ENCODE measurements at regions not wholly inside any gene's neighbourhood (a gene's known extent, or its start where the extent isn't known, plus 50 kb on each side); places are given as distances from the start of the nearest gene placed in this dataset.
"Not testable (repeated sequence)": the region's sequence is repeated elsewhere in the genome, so short reads cannot be mapped to it uniquely, and the experiment has no call there.

- Histone ChIP-seq H3K36me3 (ENCODE audit: control insufficient read depth in 2 of 3, insufficient read depth in 3 of 3, low read length in 3 of 3) (no peaks in the 10 kb centered on the region), H3K27ac (ENCODE audit: low read depth, low read length) (no peak overlapping the region), H3K9me3 (ENCODE audit: control insufficient read depth in 2 of 3, low read length in 3 of 3) (no peaks in the 10 kb centered on the region), H3K4me1 (ENCODE audit: control insufficient read depth in 2 of 2, insufficient read depth in 2 of 2, low read length in 2 of 2) (no peaks in the 10 kb centered on the region), H3K27me3 (ENCODE audit: control insufficient read depth in 2 of 2, insufficient read depth in 2 of 2, low read length in 2 of 2) (no peaks in the 10 kb centered on the region), H3K4me3 (ENCODE audit: low read length) (no peak overlapping the region)
- Mint-ChIP-seq H3K36me3 (peaks cover 0 to 7% (median 0%) of the 10 kb centered on the region in 5 donors), H3K27me3 (no peaks in the 10 kb centered on the region), H3K9me3 (peaks cover 0 to 25% (median 6%) of the 10 kb centered on the region in 11 donors), H3K4me3 (no peak overlapping the region), H3K4me1 (no peaks in the 10 kb centered on the region), H3K27ac (no peak overlapping the region)
- ATAC-seq, result no peak
- ChIA-PET CTCF (no interaction called here), POLR2A (no interaction called here)
- intact Hi-C loops (cut with micrococcal nuclease), result no loop called here
- DNase-seq, result no peak
Observed at GRCh38 chr9:13027879-13028278, 251.6 kb downstream of the MPDZ start.

GRCh38 chr9:13032585-13032984 lies 246.9 kb downstream of the MPDZ start:
- no peak overlapping the region for H3K27ac Mint-ChIP-seq
- peaks cover 0 to 4% (median 0%) of the 10 kb centered on the region in 5 donors for H3K27me3 Mint-ChIP-seq
- Histone ChIP-seq H3K36me3 (ENCODE audit: control insufficient read depth in 2 of 3, insufficient read depth in 3 of 3, low read length in 3 of 3) (no peaks in the 10 kb centered on the region), H3K4me3 (ENCODE audit: low read length) (no peak overlapping the region), H3K27ac (ENCODE audit: low read depth, low read length) (no peak overlapping the region), H3K9me3 (ENCODE audit: control insufficient read depth in 2 of 3, low read length in 3 of 3) (no peaks in the 10 kb centered on the region), H3K27me3 (ENCODE audit: control insufficient read depth in 2 of 2, insufficient read depth in 2 of 2, low read length in 2 of 2) (no peaks in the 10 kb centered on the region), H3K4me1 (ENCODE audit: control insufficient read depth in 2 of 2, insufficient read depth in 2 of 2, low read length in 2 of 2) (no peaks in the 10 kb centered on the region)
- H3K4me3 Mint-ChIP-seq, result no peak overlapping the region
- ChIA-PET POLR2A (no interaction called here), CTCF (no interaction called here)
- intact Hi-C loops (cut with micrococcal nuclease), result loop anchor here in 1 of 2 donors (10.0 kb wide), 1 partner anchor 1322 kb away; no protein-coding TSS in a partner anchor
- DNase-seq (no peak), ATAC-seq (no peak)
- peaks cover 0 to 22% (median 6%) of the 10 kb centered on the region in 11 donors for H3K9me3 Mint-ChIP-seq
- peaks cover 0 to 7% (median 0%) of the 10 kb centered on the region in 5 donors for H3K36me3 Mint-ChIP-seq
- H3K4me1 Mint-ChIP-seq, result peaks cover 0 to 2% (median 0%) of the 10 kb centered on the region in 7 donors

- CTCF ChIA-PET, result no interaction called here
- Histone ChIP-seq H3K27ac (ENCODE audit: low read depth, low read length) (no peak overlapping the region), H3K4me1 (ENCODE audit: control insufficient read depth in 2 of 2, insufficient read depth in 2 of 2, low read length in 2 of 2) (no peaks in the 10 kb centered on the region), H3K4me3 (ENCODE audit: low read length) (no peak overlapping the region), H3K27me3 (ENCODE audit: control insufficient read depth in 2 of 2, insufficient read depth in 2 of 2, low read length in 2 of 2) (no peaks in the 10 kb centered on the region), H3K9me3 (ENCODE audit: control insufficient read depth in 2 of 3, low read length in 3 of 3) (no peaks in the 10 kb centered on the region), H3K36me3 (ENCODE audit: control insufficient read depth in 2 of 3, insufficient read depth in 3 of 3, low read length in 3 of 3) (no peaks in the 10 kb centered on the region)
- Mint-ChIP-seq H3K27ac (no peak overlapping the region), H3K9me3 (peaks cover 0 to 22% (median 6%) of the 10 kb centered on the region in 11 donors), H3K4me1 (peaks cover 0 to 2% (median 0%) of the 10 kb centered on the region in 7 donors), H3K36me3 (peaks cover 0 to 7% (median 0%) of the 10 kb centered on the region in 5 donors), H3K27me3 (peaks cover 0 to 4% (median 0%) of the 10 kb centered on the region in 5 donors), H3K4me3 (no peak overlapping the region)
- ATAC-seq (no peak), DNase-seq (peak in 1 of 9 donors; percentile 20)
- POLR2A ChIA-PET, result no interaction called here
- intact Hi-C loops (cut with micrococcal nuclease), result loop anchor here in 1 of 2 donors (10.0 kb wide), 1 partner anchor 1321 kb away; no protein-coding TSS in a partner anchor
Observed at GRCh38 chr9:13033959-13034693, 245.4 kb downstream of the MPDZ start.

GRCh38 chr9:13034694-13035002 lies 244.8 kb downstream of the MPDZ start:
- Histone ChIP-seq H3K4me1 (ENCODE audit: control insufficient read depth in 2 of 2, insufficient read depth in 2 of 2, low read length in 2 of 2) (no peaks in the 10 kb centered on the region), H3K36me3 (ENCODE audit: control insufficient read depth in 2 of 3, insufficient read depth in 3 of 3, low read length in 3 of 3) (no peaks in the 10 kb centered on the region), H3K9me3 (ENCODE audit: control insufficient read depth in 2 of 3, low read length in 3 of 3) (no peaks in the 10 kb centered on the region), H3K4me3 (ENCODE audit: low read length) (no peak overlapping the region), H3K27me3 (ENCODE audit: control insufficient read depth in 2 of 2, insufficient read depth in 2 of 2, low read length in 2 of 2) (no peaks in the 10 kb centered on the region), H3K27ac (ENCODE audit: low read depth, low read length) (no peak overlapping the region)
- no peak for ATAC-seq
- H3K9me3 Mint-ChIP-seq, result peaks cover 0 to 22% (median 6%) of the 10 kb centered on the region in 11 donors
- H3K27ac Mint-ChIP-seq, result no peak overlapping the region
- intact Hi-C loops (cut with micrococcal nuclease), result loop anchor here in 1 of 2 donors (10.0 kb wide), 1 partner anchor 1320 kb away; no protein-coding TSS in a partner anchor
- peaks cover 0 to 2% (median 0%) of the 10 kb centered on the region in 7 donors for H3K4me1 Mint-ChIP-seq
- peaks cover 0 to 7% (median 0%) of the 10 kb centered on the region in 5 donors for H3K36me3 Mint-ChIP-seq
- no peak overlapping the region for H3K4me3 Mint-ChIP-seq
- no peak for DNase-seq
- ChIA-PET CTCF (no interaction called here), POLR2A (no interaction called here)
- H3K27me3 Mint-ChIP-seq, result peaks cover 0 to 4% (median 0%) of the 10 kb centered on the region in 5 donors

GRCh38 chr9:13035822-13036221 lies 243.7 kb downstream of the MPDZ start:
- H3K36me3 Mint-ChIP-seq, result peaks cover 0 to 3% (median 0%) of the 10 kb centered on the region in 5 donors
- DNase-seq (no peak), ATAC-seq (no peak)
- H3K27ac Mint-ChIP-seq, result no peak overlapping the region
- ChIA-PET CTCF (no interaction called here), POLR2A (no interaction called here)
- H3K4me1 ChIP-seq (ENCODE audit: control insufficient read depth in 2 of 2, insufficient read depth in 2 of 2, low read length in 2 of 2), result no peaks in the 10 kb centered on the region
- H3K36me3 ChIP-seq (ENCODE audit: control insufficient read depth in 2 of 3, insufficient read depth in 3 of 3, low read length in 3 of 3), result no peaks in the 10 kb centered on the region
- H3K27ac ChIP-seq (ENCODE audit: low read depth, low read length), result no peak overlapping the region
- H3K27me3 ChIP-seq (ENCODE audit: control insufficient read depth in 2 of 2, insufficient read depth in 2 of 2, low read length in 2 of 2), result no peaks in the 10 kb centered on the region
- intact Hi-C loops (cut with micrococcal nuclease), result loop anchor here in 1 of 2 donors (10.0 kb wide), 1 partner anchor 1319 kb away; no protein-coding TSS in a partner anchor
- H3K9me3 Mint-ChIP-seq, result peaks cover 0 to 14% (median 5%) of the 10 kb centered on the region in 11 donors
- H3K27me3 Mint-ChIP-seq, result peaks cover 0 to 4% (median 0%) of the 10 kb centered on the region in 5 donors
- no peak overlapping the region for H3K4me3 Mint-ChIP-seq
- peaks cover 0 to 2% (median 0%) of the 10 kb centered on the region in 7 donors for H3K4me1 Mint-ChIP-seq
- no peak overlapping the region for H3K4me3 ChIP-seq (ENCODE audit: low read length)
- H3K9me3 ChIP-seq (ENCODE audit: control insufficient read depth in 2 of 3, low read length in 3 of 3), result no peaks in the 10 kb centered on the region

- intact Hi-C loops (cut with micrococcal nuclease), result loop anchor here in 1 of 2 donors (10.0 kb wide), 1 partner anchor 1317 kb away; no protein-coding TSS in a partner anchor
- H3K36me3 ChIP-seq (ENCODE audit: control insufficient read depth in 2 of 3, insufficient read depth in 3 of 3, low read length in 3 of 3); H3K9me3 ChIP-seq (ENCODE audit: control insufficient read depth in 2 of 3, low read length in 3 of 3); H3K4me1 Mint-ChIP-seq; H3K36me3 Mint-ChIP-seq; ATAC-seq; H3K27ac ChIP-seq (ENCODE audit: low read depth, low read length); H3K4me1 ChIP-seq (ENCODE audit: control insufficient read depth in 2 of 2, insufficient read depth in 2 of 2, low read length in 2 of 2); DNase-seq; POLR2A ChIA-PET; H3K27me3 Mint-ChIP-seq; H3K27me3 ChIP-seq (ENCODE audit: control insufficient read depth in 2 of 2, insufficient read depth in 2 of 2, low read length in 2 of 2); H3K4me3 ChIP-seq (ENCODE audit: low read length); H3K27ac Mint-ChIP-seq; H3K9me3 Mint-ChIP-seq; H3K4me3 Mint-ChIP-seq; CTCF ChIA-PET: not testable (repeated sequence)
Observed at GRCh38 chr9:13037808-13038207, 241.7 kb downstream of the MPDZ start.

All from naive thymus-derived CD4-positive, alpha-beta T cell (primary cell).